ENCODE measurements at regions not wholly inside any gene's neighbourhood (a gene's known extent, or its start where the extent isn't known, plus 50 kb on each side); places are given as distances from the start of the nearest gene placed in this dataset.

- TF ChIP-seq EZH2 (IDR thresholded peaks at IDR 0.05; ENCODE audit: borderline replicate concordance, low read length), result no peak
- TF ChIP-seq CTCF (conservative IDR thresholded peaks at IDR 0.05 in 1 of 2, IDR thresholded peaks at IDR 0.05 in 1 of 2; ENCODE audit: extremely low read depth in 1 of 2, insufficient read depth in 1 of 2, low read depth in 1 of 2, low read length in 2 of 2), result no peak
These were observed 306.9 kb downstream of the BCL11B start for GRCh38 chr14:98965076-98965475.

Data from mammary epithelial cell (primary cell).